GM12892 (cell line): ENCODE measurements at regions not wholly inside any gene's neighbourhood (a gene's known extent, or its start where the extent isn't known, plus 50 kb on each side); places are given as distances from the start of the nearest gene placed in this dataset.

Experiments
- POLR2A ChIP-seq: IDR thresholded peaks from 2 replicates; pipeline ENCODE4 v1.6.1; 2011; ENCODE audit warnings: low read depth, low read length, control low read depth
- POLR2AphosphoS5 ChIP-seq: IDR thresholded peaks from 2 replicates; pipeline ENCODE4 v1.6.1; 2011; ENCODE audit warnings: low read depth, low read length, control low read depth
- TAF1 ChIP-seq: IDR thresholded peaks from 2 replicates; pipeline ENCODE4 v1.6.1; 2011; ENCODE audit warnings: low read depth, mild to moderate bottlenecking, control low read depth, low read length, borderline replicate concordance

- TF ChIP-seq POLR2A (no peak), POLR2AphosphoS5 (no peak), TAF1 (no peak)
Observed at GRCh38 chr18:6613581-6613980, 115.9 kb upstream of the ARHGAP28 start.
